CD8-positive, alpha-beta memory T cell (primary cell): ENCODE measurements at regions not wholly inside any gene's neighbourhood (a gene's known extent, or its start where the extent isn't known, plus 50 kb on each side); places are given as distances from the start of the nearest gene placed in this dataset.

ENCODE experiments used
- CTCF ChIA-PET: fragments of 350-600 bp; sonication (Branson Sonifier 250); formaldehyde crosslinking; loops from one replicate; lab custom pipeline; 2021; ENCODE audit warnings: antibody characterized with exemption; lab: Charles Lee
- POLR2A ChIA-PET: fragments of 350-600 bp; sonication (Branson Sonifier 250); formaldehyde crosslinking; loops from one replicate; lab custom pipeline; 2021; ENCODE audit warnings: antibody characterized with exemption; lab: Charles Lee
- DNase-seq, 5 donors: peaks; one replicate each; pipeline versions ENCODE4 v3.0.0 to v3.0.0-alpha.2; 2020 to 2022; ENCODE audit warnings: mixed read lengths in 1 of 5
- H3K27ac ChIP-seq: one replicate; pipeline ENCODE4 v1.7.0; 2013; ENCODE audit warnings: low read depth, mild to moderate bottlenecking, low read length, moderate library complexity
- H3K27me3 ChIP-seq: 2 replicates; pipeline ENCODE4 v1.7.0; 2013; ENCODE audit warnings: low read length, mild to moderate bottlenecking; ENCODE audit not compliant: insufficient read depth, poor library complexity, severe bottlenecking
- H3K36me3 ChIP-seq: 2 replicates; pipeline ENCODE4 v1.7.0; 2013; ENCODE audit warnings: mild to moderate bottlenecking, low read length, moderate library complexity; ENCODE audit not compliant: insufficient read depth
- H3K4me1 ChIP-seq: 2 replicates; pipeline ENCODE4 v1.7.0; 2013; ENCODE audit warnings: mild to moderate bottlenecking, low read length, moderate library complexity; ENCODE audit not compliant: insufficient read depth
- H3K4me3 ChIP-seq: 2 replicates; pipeline ENCODE4 v1.7.0; 2013; ENCODE audit warnings: mild to moderate bottlenecking, low read length
- H3K9me3 ChIP-seq: 2 replicates; pipeline ENCODE4 v1.7.0; 2013; ENCODE audit warnings: mild to moderate bottlenecking, low read length
- H3K27ac Mint-ChIP-seq, 8 donors: one replicate each; pipeline ENCODE4 v1.8.0; 2020 to 2021; ENCODE audit warnings: mixed read lengths in 8 of 8, mild to moderate bottlenecking in 6 of 8, inconsistent platforms in 3 of 8, moderate library complexity in 3 of 8
- H3K27me3 Mint-ChIP-seq, 2 donors: one replicate each; pipeline ENCODE4 v1.8.0; 2020 to 2021; ENCODE audit warnings: mixed read lengths in 2 of 2, mild to moderate bottlenecking in 1 of 2, moderate library complexity in 1 of 2
- H3K36me3 Mint-ChIP-seq, 3 donors: one replicate each; pipeline ENCODE4 v1.8.0; 2020 to 2021; ENCODE audit warnings: mixed read lengths in 3 of 3, inconsistent platforms in 1 of 3, mild to moderate bottlenecking in 1 of 3
- H3K4me1 Mint-ChIP-seq, 3 donors: one replicate each; pipeline ENCODE4 v1.8.0; 2020 to 2021; ENCODE audit warnings: mixed read lengths in 3 of 3, inconsistent platforms in 1 of 3, mild to moderate bottlenecking in 1 of 3
- H3K4me3 Mint-ChIP-seq, 7 donors: one replicate each; pipeline ENCODE4 v1.8.0; 2020 to 2021; ENCODE audit warnings: mixed read lengths in 7 of 7, mild to moderate bottlenecking in 6 of 7, moderate library complexity in 4 of 7, inconsistent platforms in 2 of 7
- H3K9me3 Mint-ChIP-seq, 5 donors: one replicate each; pipeline ENCODE4 v1.8.0; 2020 to 2022; ENCODE audit warnings: mixed read lengths in 5 of 5, mild to moderate bottlenecking in 3 of 5, moderate library complexity in 2 of 5, inconsistent platforms in 1 of 5

GRCh38 chr14:99028041-99028440 is 244.0 kb downstream of the BCL11B start:
- POLR2A ChIA-PET, result no interaction called here
- H3K4me3 ChIP-seq, result no peak overlapping the region
- no peaks in the 10 kb centered on the region for H3K36me3 ChIP-seq
- peaks cover 0 to 4% (median 3%) of the 10 kb centered on the region in 3 donors for H3K36me3 Mint-ChIP-seq
- peaks cover 0 to 1% (median 0%) of the 10 kb centered on the region in 5 donors for H3K9me3 Mint-ChIP-seq
- H3K4me1 ChIP-seq, result no peaks in the 10 kb centered on the region
- H3K27ac Mint-ChIP-seq, result peak overlapping the region in 1 of 8 donors; percentile 92
- H3K27ac ChIP-seq, result no peak overlapping the region
- H3K4me1 Mint-ChIP-seq, result peaks cover 8 to 11% (median 9%) of the 10 kb centered on the region in 3 donors
- CTCF ChIA-PET, result no interaction called here
- H3K9me3 ChIP-seq, result no peaks in the 10 kb centered on the region
- DNase-seq, result no peak
- H3K27me3 Mint-ChIP-seq, result no peaks in the 10 kb centered on the region
- no peak overlapping the region for H3K4me3 Mint-ChIP-seq
- no peaks in the 10 kb centered on the region for H3K27me3 ChIP-seq

- Mint-ChIP-seq H3K36me3 (peaks cover 0 to 4% (median 4%) of the 10 kb centered on the region in 3 donors), H3K27ac (no peak overlapping the region), H3K27me3 (no peaks in the 10 kb centered on the region), H3K9me3 (peaks cover 0 to 2% (median 0%) of the 10 kb centered on the region in 5 donors), H3K4me3 (no peak overlapping the region), H3K4me1 (peaks cover 8 to 11% (median 9%) of the 10 kb centered on the region in 3 donors)
- no peaks in the 10 kb centered on the region for H3K36me3 ChIP-seq
- H3K27ac ChIP-seq, result no peak overlapping the region
- H3K27me3 ChIP-seq, result no peaks in the 10 kb centered on the region
- DNase-seq, result no peak
- no peaks in the 10 kb centered on the region for H3K4me1 ChIP-seq
- ChIA-PET CTCF (no interaction called here), POLR2A (no interaction called here)
- H3K9me3 ChIP-seq, result no peaks in the 10 kb centered on the region
- no peak overlapping the region for H3K4me3 ChIP-seq
These were observed 243.5 kb downstream of the BCL11B start for GRCh38 chr14:99028521-99028920.

- Histone ChIP-seq H3K36me3 (no peaks in the 10 kb centered on the region), H3K9me3 (no peaks in the 10 kb centered on the region), H3K27me3 (no peaks in the 10 kb centered on the region), H3K4me3 (no peak overlapping the region), H3K27ac (no peak overlapping the region), H3K4me1 (no peaks in the 10 kb centered on the region)
- Mint-ChIP-seq H3K4me1 (peaks cover 8 to 11% (median 9%) of the 10 kb centered on the region in 3 donors), H3K9me3 (peaks cover 0 to 2% (median 0%) of the 10 kb centered on the region in 5 donors), H3K27ac (peak overlapping the region in 2 of 8 donors; percentile 68 to 72), H3K4me3 (no peak overlapping the region), H3K36me3 (peaks cover 0 to 4% (median 4%) of the 10 kb centered on the region in 3 donors), H3K27me3 (peaks cover 0 to 1% of the 10 kb centered on the region in 2 donors)
- ChIA-PET CTCF (no interaction called here), POLR2A (interaction anchor here (0.6 kb wide), 1 partner anchor 117 kb away, joined by 5 read pairs; no protein-coding TSS in a partner anchor)
- DNase-seq, result no peak
These were observed 242.7 kb downstream of the BCL11B start for GRCh38 chr14:99029145-99029915.

- Histone ChIP-seq H3K27ac (no peak overlapping the region), H3K36me3 (no peaks in the 10 kb centered on the region)
These were observed 242.1 kb downstream of the BCL11B start for GRCh38 chr14:99029916-99030305.

GRCh38 chr14:99030454-99030853 is 241.5 kb downstream of the BCL11B start:
- Mint-ChIP-seq H3K27ac (peak overlapping the region in 1 of 8 donors; percentile 77), H3K4me3 (no peak overlapping the region), H3K9me3 (peaks cover 0 to 2% (median 0%) of the 10 kb centered on the region in 5 donors), H3K4me1 (peaks cover 8 to 11% (median 9%) of the 10 kb centered on the region in 3 donors), H3K36me3 (peaks cover 0 to 4% (median 4%) of the 10 kb centered on the region in 3 donors), H3K27me3 (peaks cover 3 to 4% of the 10 kb centered on the region in 2 donors)
- no peak for DNase-seq
- CTCF ChIA-PET, result no interaction called here
- Histone ChIP-seq H3K4me1 (no peaks in the 10 kb centered on the region), H3K9me3 (no peaks in the 10 kb centered on the region), H3K27ac (no peak overlapping the region), H3K4me3 (no peak overlapping the region), H3K27me3 (no peaks in the 10 kb centered on the region), H3K36me3 (no peaks in the 10 kb centered on the region)
- POLR2A ChIA-PET, result interaction anchor here (0.6 kb wide), 1 partner anchor 118 kb away, joined by 5 read pairs; no protein-coding TSS in a partner anchor

More at GRCh38 chr14:99029916-99030305, 242.1 kb downstream of the BCL11B start:
- Mint-ChIP-seq H3K9me3 (peaks cover 0 to 2% (median 0%) of the 10 kb centered on the region in 5 donors), H3K27ac (peak overlapping the region in 2 of 8 donors; percentile 10 to 72), H3K27me3 (peaks cover 1 to 4% of the 10 kb centered on the region in 2 donors), H3K4me1 (peaks cover 8 to 11% (median 9%) of the 10 kb centered on the region in 3 donors), H3K4me3 (no peak overlapping the region), H3K36me3 (peaks cover 0 to 4% (median 4%) of the 10 kb centered on the region in 3 donors)
- Histone ChIP-seq H3K9me3 (no peaks in the 10 kb centered on the region), H3K4me1 (no peaks in the 10 kb centered on the region), H3K27me3 (no peaks in the 10 kb centered on the region), H3K4me3 (no peak overlapping the region)
- no peak for DNase-seq
- ChIA-PET POLR2A (interaction anchor here (0.6 kb wide), 1 partner anchor 118 kb away, joined by 5 read pairs; no protein-coding TSS in a partner anchor), CTCF (no interaction called here)

- no peaks in the 10 kb centered on the region for H3K9me3 ChIP-seq
These were observed 239.2 kb downstream of the BCL11B start for GRCh38 chr14:99032759-99033158.

GRCh38 chr14:99033951-99034350 is 238.0 kb downstream of the BCL11B start:
- Histone ChIP-seq H3K9me3 (no peaks in the 10 kb centered on the region), H3K27ac (no peak overlapping the region), H3K36me3 (no peaks in the 10 kb centered on the region), H3K27me3 (no peaks in the 10 kb centered on the region), H3K4me1 (no peaks in the 10 kb centered on the region), H3K4me3 (no peak overlapping the region)
- ChIA-PET CTCF (interaction anchor here (0.9 kb wide), 1 partner anchor 895 kb away, joined by 3 read pairs; no protein-coding TSS in a partner anchor), POLR2A (no interaction called here)
- peaks cover 0 to 4% (median 4%) of the 10 kb centered on the region in 3 donors for H3K36me3 Mint-ChIP-seq
- H3K4me3 Mint-ChIP-seq, result no peak overlapping the region
- no peak for DNase-seq
- H3K9me3 Mint-ChIP-seq, result peaks cover 0 to 2% (median 0%) of the 10 kb centered on the region in 5 donors
- H3K27me3 Mint-ChIP-seq, result peaks cover 3 to 4% of the 10 kb centered on the region in 2 donors
- H3K4me1 Mint-ChIP-seq, result no peaks in the 10 kb centered on the region
- H3K27ac Mint-ChIP-seq, result peak overlapping the region in 1 of 8 donors; percentile 92

More at GRCh38 chr14:99032759-99033158, 239.2 kb downstream of the BCL11B start:
- Histone ChIP-seq H3K4me1 (no peaks in the 10 kb centered on the region), H3K27ac (no peak overlapping the region), H3K36me3 (no peaks in the 10 kb centered on the region), H3K4me3 (no peak overlapping the region), H3K27me3 (no peaks in the 10 kb centered on the region)
- Mint-ChIP-seq H3K27me3 (peaks cover 3 to 4% of the 10 kb centered on the region in 2 donors), H3K4me3 (no peak overlapping the region), H3K9me3 (peaks cover 0 to 2% (median 0%) of the 10 kb centered on the region in 5 donors), H3K4me1 (no peaks in the 10 kb centered on the region), H3K36me3 (peaks cover 0 to 4% (median 4%) of the 10 kb centered on the region in 3 donors), H3K27ac (no peak overlapping the region)
- CTCF ChIA-PET, result no interaction called here
- POLR2A ChIA-PET, result no interaction called here
- DNase-seq, result no peak

GRCh38 chr14:99034711-99035171 is 237.3 kb downstream of the BCL11B start:
- no peaks in the 10 kb centered on the region for H3K27me3 ChIP-seq
- no peaks in the 10 kb centered on the region for H3K9me3 ChIP-seq
- peaks cover 3 to 4% of the 10 kb centered on the region in 2 donors for H3K27me3 Mint-ChIP-seq
- H3K36me3 ChIP-seq, result no peaks in the 10 kb centered on the region
- ChIA-PET CTCF (no interaction called here), POLR2A (no interaction called here)
- peak overlapping the region in 1 of 8 donors; percentile 82 for H3K27ac Mint-ChIP-seq
- no peak for DNase-seq
- no peak overlapping the region for H3K4me3 Mint-ChIP-seq
- H3K9me3 Mint-ChIP-seq, result peaks cover 0 to 2% (median 0%) of the 10 kb centered on the region in 5 donors
- no peak overlapping the region for H3K4me3 ChIP-seq
- peaks cover 0 to 4% (median 4%) of the 10 kb centered on the region in 3 donors for H3K36me3 Mint-ChIP-seq
- H3K4me1 ChIP-seq, result no peaks in the 10 kb centered on the region
- no peak overlapping the region for H3K27ac ChIP-seq
- H3K4me1 Mint-ChIP-seq, result no peaks in the 10 kb centered on the region
